ENCODE measurements at regions not wholly inside any gene's neighbourhood (a gene's known extent, or its start where the extent isn't known, plus 50 kb on each side); places are given as distances from the start of the nearest gene placed in this dataset.

DNA sequence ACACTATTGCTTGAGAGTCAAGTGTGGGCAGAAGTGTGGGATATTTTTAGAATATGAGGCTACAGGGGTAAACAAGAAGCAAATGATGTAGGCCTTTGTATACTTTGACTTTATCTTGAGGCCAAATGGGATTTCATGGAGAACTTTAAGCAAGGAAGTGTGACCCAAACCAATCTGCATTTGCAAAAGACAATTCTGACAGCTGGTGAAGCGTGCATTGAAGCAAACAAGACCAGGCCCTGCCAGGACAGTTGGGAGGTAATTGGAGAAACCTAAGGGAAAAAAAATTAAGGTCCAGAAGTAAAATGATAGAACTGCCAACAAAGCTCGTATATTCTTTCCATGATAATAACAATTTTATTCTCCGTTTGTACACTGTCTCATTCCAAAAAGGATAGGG, 168.3 kb downstream of the TM2D1 start:
- TF ChIP-seq, protein P1, sequence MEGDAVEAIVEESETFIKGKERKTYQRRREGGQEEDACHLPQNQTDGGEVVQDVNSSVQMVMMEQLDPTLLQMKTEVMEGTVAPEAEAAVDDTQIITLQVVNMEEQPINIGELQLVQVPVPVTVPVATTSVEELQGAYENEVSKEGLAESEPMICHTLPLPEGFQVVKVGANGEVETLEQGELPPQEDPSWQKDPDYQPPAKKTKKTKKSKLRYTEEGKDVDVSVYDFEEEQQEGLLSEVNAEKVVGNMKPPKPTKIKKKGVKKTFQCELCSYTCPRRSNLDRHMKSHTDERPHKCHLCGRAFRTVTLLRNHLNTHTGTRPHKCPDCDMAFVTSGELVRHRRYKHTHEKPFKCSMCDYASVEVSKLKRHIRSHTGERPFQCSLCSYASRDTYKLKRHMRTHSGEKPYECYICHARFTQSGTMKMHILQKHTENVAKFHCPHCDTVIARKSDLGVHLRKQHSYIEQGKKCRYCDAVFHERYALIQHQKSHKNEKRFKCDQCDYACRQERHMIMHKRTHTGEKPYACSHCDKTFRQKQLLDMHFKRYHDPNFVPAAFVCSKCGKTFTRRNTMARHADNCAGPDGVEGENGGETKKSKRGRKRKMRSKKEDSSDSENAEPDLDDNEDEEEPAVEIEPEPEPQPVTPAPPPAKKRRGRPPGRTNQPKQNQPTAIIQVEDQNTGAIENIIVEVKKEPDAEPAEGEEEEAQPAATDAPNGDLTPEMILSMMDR (IDR thresholded peaks at IDR 0.05) = no peak
- no peak for TF ChIP-seq POLR2A (IDR thresholded peaks at IDR 0.05)
- no peak for TF ChIP-seq POLR2AphosphoS5 (IDR thresholded peaks at IDR 0.05; ENCODE audit: insufficient read depth in 1 of 2, low read depth in 1 of 2)
